ENCODE measurements at regions not wholly inside any gene's neighbourhood (a gene's known extent, or its start where the extent isn't known, plus 50 kb on each side); places are given as distances from the start of the nearest gene placed in this dataset.

DNA sequence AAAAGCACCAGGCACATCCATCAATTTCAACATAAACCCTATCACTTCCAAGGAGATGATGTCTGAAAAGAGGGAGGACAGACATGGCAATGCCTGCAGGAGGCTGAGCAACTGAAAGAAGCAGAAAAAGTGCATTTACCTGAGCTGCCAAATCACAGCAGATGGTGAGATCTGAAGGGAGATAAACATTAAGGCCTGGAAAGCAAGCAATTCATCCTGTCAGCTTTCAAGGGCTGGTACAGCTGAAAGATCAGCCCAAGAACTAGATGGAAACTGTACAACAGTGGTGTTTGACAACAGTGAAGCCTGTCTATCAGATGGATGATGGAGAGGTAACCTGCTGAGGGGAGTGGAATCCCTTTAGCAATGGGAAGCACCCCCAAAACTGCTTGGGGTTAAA is 433.2 kb upstream of the ZNF608 start:
- TF ChIP-seq CHD2 (IDR thresholded peaks at IDR 0.05; ENCODE audit: low read length, partially characterized antibody) (no peak), CHD4 (IDR thresholded peaks at IDR 0.05; ENCODE audit: borderline replicate concordance) (no peak), ZNF302 (CRISPR knock-in tag; IDR thresholded peaks at IDR 0.05) (no peak), POLR2AphosphoS2 (conservative IDR thresholded peaks at IDR 0.05; ENCODE audit: low read length) (no peak), MYC (IDR thresholded peaks at IDR 0.05; ENCODE audit: borderline replicate concordance, low read length) (no peak), POLR2A (IDR thresholded peaks at IDR 0.05; ENCODE audit: low read length) (no peak), RFX5 (IDR thresholded peaks at IDR 0.05) (no peak), NPAS2 (CRISPR knock-in tag; IDR thresholded peaks at IDR 0.05; ENCODE audit: borderline replicate concordance) (no peak), BHLHE40 (IDR thresholded peaks at IDR 0.05; ENCODE audit: low read depth, low read length) (no peak), EP300 (IDR thresholded peaks at IDR 0.05) (no peak), MAFK (IDR thresholded peaks at IDR 0.05; ENCODE audit: partially characterized antibody) (no peak)
- TF ChIP-seq, protein P1, sequence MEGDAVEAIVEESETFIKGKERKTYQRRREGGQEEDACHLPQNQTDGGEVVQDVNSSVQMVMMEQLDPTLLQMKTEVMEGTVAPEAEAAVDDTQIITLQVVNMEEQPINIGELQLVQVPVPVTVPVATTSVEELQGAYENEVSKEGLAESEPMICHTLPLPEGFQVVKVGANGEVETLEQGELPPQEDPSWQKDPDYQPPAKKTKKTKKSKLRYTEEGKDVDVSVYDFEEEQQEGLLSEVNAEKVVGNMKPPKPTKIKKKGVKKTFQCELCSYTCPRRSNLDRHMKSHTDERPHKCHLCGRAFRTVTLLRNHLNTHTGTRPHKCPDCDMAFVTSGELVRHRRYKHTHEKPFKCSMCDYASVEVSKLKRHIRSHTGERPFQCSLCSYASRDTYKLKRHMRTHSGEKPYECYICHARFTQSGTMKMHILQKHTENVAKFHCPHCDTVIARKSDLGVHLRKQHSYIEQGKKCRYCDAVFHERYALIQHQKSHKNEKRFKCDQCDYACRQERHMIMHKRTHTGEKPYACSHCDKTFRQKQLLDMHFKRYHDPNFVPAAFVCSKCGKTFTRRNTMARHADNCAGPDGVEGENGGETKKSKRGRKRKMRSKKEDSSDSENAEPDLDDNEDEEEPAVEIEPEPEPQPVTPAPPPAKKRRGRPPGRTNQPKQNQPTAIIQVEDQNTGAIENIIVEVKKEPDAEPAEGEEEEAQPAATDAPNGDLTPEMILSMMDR (IDR thresholded peaks at IDR 0.05): no peak
- TF ChIP-seq, protein P2, sequence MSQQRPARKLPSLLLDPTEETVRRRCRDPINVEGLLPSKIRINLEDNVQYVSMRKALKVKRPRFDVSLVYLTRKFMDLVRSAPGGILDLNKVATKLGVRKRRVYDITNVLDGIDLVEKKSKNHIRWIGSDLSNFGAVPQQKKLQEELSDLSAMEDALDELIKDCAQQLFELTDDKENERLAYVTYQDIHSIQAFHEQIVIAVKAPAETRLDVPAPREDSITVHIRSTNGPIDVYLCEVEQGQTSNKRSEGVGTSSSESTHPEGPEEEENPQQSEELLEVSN (IDR thresholded peaks at IDR 0.05; ENCODE audit: borderline replicate concordance, low read depth): no peak
- TF ChIP-seq, protein P3, sequence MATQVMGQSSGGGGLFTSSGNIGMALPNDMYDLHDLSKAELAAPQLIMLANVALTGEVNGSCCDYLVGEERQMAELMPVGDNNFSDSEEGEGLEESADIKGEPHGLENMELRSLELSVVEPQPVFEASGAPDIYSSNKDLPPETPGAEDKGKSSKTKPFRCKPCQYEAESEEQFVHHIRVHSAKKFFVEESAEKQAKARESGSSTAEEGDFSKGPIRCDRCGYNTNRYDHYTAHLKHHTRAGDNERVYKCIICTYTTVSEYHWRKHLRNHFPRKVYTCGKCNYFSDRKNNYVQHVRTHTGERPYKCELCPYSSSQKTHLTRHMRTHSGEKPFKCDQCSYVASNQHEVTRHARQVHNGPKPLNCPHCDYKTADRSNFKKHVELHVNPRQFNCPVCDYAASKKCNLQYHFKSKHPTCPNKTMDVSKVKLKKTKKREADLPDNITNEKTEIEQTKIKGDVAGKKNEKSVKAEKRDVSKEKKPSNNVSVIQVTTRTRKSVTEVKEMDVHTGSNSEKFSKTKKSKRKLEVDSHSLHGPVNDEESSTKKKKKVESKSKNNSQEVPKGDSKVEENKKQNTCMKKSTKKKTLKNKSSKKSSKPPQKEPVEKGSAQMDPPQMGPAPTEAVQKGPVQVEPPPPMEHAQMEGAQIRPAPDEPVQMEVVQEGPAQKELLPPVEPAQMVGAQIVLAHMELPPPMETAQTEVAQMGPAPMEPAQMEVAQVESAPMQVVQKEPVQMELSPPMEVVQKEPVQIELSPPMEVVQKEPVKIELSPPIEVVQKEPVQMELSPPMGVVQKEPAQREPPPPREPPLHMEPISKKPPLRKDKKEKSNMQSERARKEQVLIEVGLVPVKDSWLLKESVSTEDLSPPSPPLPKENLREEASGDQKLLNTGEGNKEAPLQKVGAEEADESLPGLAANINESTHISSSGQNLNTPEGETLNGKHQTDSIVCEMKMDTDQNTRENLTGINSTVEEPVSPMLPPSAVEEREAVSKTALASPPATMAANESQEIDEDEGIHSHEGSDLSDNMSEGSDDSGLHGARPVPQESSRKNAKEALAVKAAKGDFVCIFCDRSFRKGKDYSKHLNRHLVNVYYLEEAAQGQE (IDR thresholded peaks at IDR 0.05): no peak
